ENCODE measurements at regions not wholly inside any gene's neighbourhood (a gene's known extent, or its start where the extent isn't known, plus 50 kb on each side); places are given as distances from the start of the nearest gene placed in this dataset.

- Mint-ChIP-seq H3K27me3 (no peaks in the 10 kb centered on the region), H3K9me3 (no peaks in the 10 kb centered on the region), H3K4me3 (no peak overlapping the region), H3K36me3 (ENCODE audit: low read depth) (peaks cover 45% of the 10 kb centered on the region), H3K27ac (no peak overlapping the region), H3K4me1 (ENCODE audit: low read depth) (peaks cover 9% of the 10 kb centered on the region)
- intact Hi-C loops (cut with micrococcal nuclease): no loop called here
These were observed 158.7 kb downstream of the SIPA1L2 start for GRCh38 chr1:232471250-232471649.

GRCh38 chr1:232470711-232471110 is 159.2 kb downstream of the SIPA1L2 start:
- Mint-ChIP-seq H3K4me1 (ENCODE audit: low read depth) (peaks cover 9% of the 10 kb centered on the region), H3K27ac (no peak overlapping the region), H3K9me3 (no peaks in the 10 kb centered on the region), H3K27me3 (no peaks in the 10 kb centered on the region), H3K4me3 (no peak overlapping the region), H3K36me3 (ENCODE audit: low read depth) (peaks cover 47% of the 10 kb centered on the region)
- intact Hi-C loops (cut with micrococcal nuclease): no loop called here

- intact Hi-C loops (cut with micrococcal nuclease): no loop called here
- no peak overlapping the region for H3K27ac Mint-ChIP-seq
- peaks cover 65% of the 10 kb centered on the region for H3K36me3 Mint-ChIP-seq (ENCODE audit: low read depth)
- no peak overlapping the region for H3K4me3 Mint-ChIP-seq
- H3K27me3 Mint-ChIP-seq: no peaks in the 10 kb centered on the region
- H3K9me3 Mint-ChIP-seq: no peaks in the 10 kb centered on the region
- H3K4me1 Mint-ChIP-seq (ENCODE audit: low read depth): no peaks in the 10 kb centered on the region
These were observed 161.7 kb downstream of the SIPA1L2 start for GRCh38 chr1:232468249-232468648.

- no peaks in the 10 kb centered on the region for H3K9me3 Mint-ChIP-seq
- no peak overlapping the region for H3K4me3 Mint-ChIP-seq
- peaks cover 73% of the 10 kb centered on the region for H3K36me3 Mint-ChIP-seq (ENCODE audit: low read depth)
- intact Hi-C loops (cut with micrococcal nuclease): no loop called here
- H3K4me1 Mint-ChIP-seq (ENCODE audit: low read depth): no peaks in the 10 kb centered on the region
- H3K27ac Mint-ChIP-seq: no peak overlapping the region
- H3K27me3 Mint-ChIP-seq: no peaks in the 10 kb centered on the region
These were observed 162.7 kb downstream of the SIPA1L2 start for GRCh38 chr1:232467073-232467760.

- no peak overlapping the region for H3K4me3 Mint-ChIP-seq
- H3K27ac Mint-ChIP-seq: no peak overlapping the region
- H3K9me3 Mint-ChIP-seq: no peaks in the 10 kb centered on the region
- intact Hi-C loops (cut with micrococcal nuclease): no loop called here
- no peaks in the 10 kb centered on the region for H3K4me1 Mint-ChIP-seq (ENCODE audit: low read depth)
- H3K36me3 Mint-ChIP-seq (ENCODE audit: low read depth): peaks cover 77% of the 10 kb centered on the region
- H3K27me3 Mint-ChIP-seq: no peaks in the 10 kb centered on the region
These were observed 165.6 kb downstream of the SIPA1L2 start for GRCh38 chr1:232464325-232464724.

- Mint-ChIP-seq H3K27ac (no peak overlapping the region), H3K36me3 (ENCODE audit: low read depth) (peaks cover 73% of the 10 kb centered on the region), H3K27me3 (no peaks in the 10 kb centered on the region), H3K9me3 (no peaks in the 10 kb centered on the region), H3K4me1 (ENCODE audit: low read depth) (no peaks in the 10 kb centered on the region), H3K4me3 (no peak overlapping the region)
- intact Hi-C loops (cut with micrococcal nuclease): no loop called here
These were observed 166.7 kb downstream of the SIPA1L2 start for GRCh38 chr1:232463225-232463624.

- Mint-ChIP-seq H3K4me3 (no peak overlapping the region), H3K27ac (no peak overlapping the region), H3K4me1 (ENCODE audit: low read depth) (no peaks in the 10 kb centered on the region), H3K9me3 (no peaks in the 10 kb centered on the region), H3K36me3 (ENCODE audit: low read depth) (peaks cover 64% of the 10 kb centered on the region), H3K27me3 (no peaks in the 10 kb centered on the region)
- intact Hi-C loops (cut with micrococcal nuclease): no loop called here
These were observed 167.7 kb downstream of the SIPA1L2 start for GRCh38 chr1:232462213-232462612.

GRCh38 chr1:232459826-232460225 is 170.1 kb downstream of the SIPA1L2 start:
- no peak overlapping the region for H3K27ac Mint-ChIP-seq

GRCh38 chr1:232459087-232459486 is 170.8 kb downstream of the SIPA1L2 start:
- intact Hi-C loops (cut with micrococcal nuclease): no loop called here
- Mint-ChIP-seq H3K4me1 (ENCODE audit: low read depth) (peaks cover 11% of the 10 kb centered on the region), H3K4me3 (no peak overlapping the region), H3K27me3 (no peaks in the 10 kb centered on the region), H3K36me3 (ENCODE audit: low read depth) (peaks cover 45% of the 10 kb centered on the region), H3K27ac (no peak overlapping the region), H3K9me3 (no peaks in the 10 kb centered on the region)

More at GRCh38 chr1:232459826-232460225, 170.1 kb downstream of the SIPA1L2 start:
- H3K9me3 Mint-ChIP-seq: no peaks in the 10 kb centered on the region
- no peak overlapping the region for H3K4me3 Mint-ChIP-seq
- intact Hi-C loops (cut with micrococcal nuclease): no loop called here
- H3K27me3 Mint-ChIP-seq: no peaks in the 10 kb centered on the region
- peaks cover 52% of the 10 kb centered on the region for H3K36me3 Mint-ChIP-seq (ENCODE audit: low read depth)
- H3K4me1 Mint-ChIP-seq (ENCODE audit: low read depth): peaks cover 7% of the 10 kb centered on the region

GRCh38 chr1:232457595-232457994 is 172.3 kb downstream of the SIPA1L2 start:
- H3K9me3 Mint-ChIP-seq: no peaks in the 10 kb centered on the region
- H3K4me3 Mint-ChIP-seq: no peak overlapping the region
- peaks cover 36% of the 10 kb centered on the region for H3K36me3 Mint-ChIP-seq (ENCODE audit: low read depth)
- H3K4me1 Mint-ChIP-seq (ENCODE audit: low read depth): peaks cover 19% of the 10 kb centered on the region
- H3K27me3 Mint-ChIP-seq: no peaks in the 10 kb centered on the region
- intact Hi-C loops (cut with micrococcal nuclease): no loop called here
- H3K27ac Mint-ChIP-seq: no peak overlapping the region

GRCh38 chr1:232456714-232457113 is 173.2 kb downstream of the SIPA1L2 start:
- Mint-ChIP-seq H3K27ac (no peak overlapping the region), H3K27me3 (no peaks in the 10 kb centered on the region), H3K4me1 (ENCODE audit: low read depth) (peaks cover 28% of the 10 kb centered on the region), H3K9me3 (no peaks in the 10 kb centered on the region), H3K36me3 (ENCODE audit: low read depth) (peaks cover 34% of the 10 kb centered on the region), H3K4me3 (no peak overlapping the region)
- intact Hi-C loops (cut with micrococcal nuclease): no loop called here

- Mint-ChIP-seq H3K9me3 (no peaks in the 10 kb centered on the region), H3K36me3 (ENCODE audit: low read depth) (peaks cover 15% of the 10 kb centered on the region), H3K4me1 (ENCODE audit: low read depth) (peaks cover 31% of the 10 kb centered on the region), H3K4me3 (no peak overlapping the region), H3K27me3 (no peaks in the 10 kb centered on the region), H3K27ac (no peak overlapping the region)
- intact Hi-C loops (cut with micrococcal nuclease): loop anchor here (5.0 kb wide), 1 partner anchor 173 kb away; no protein-coding TSS in a partner anchor
These were observed 175.6 kb downstream of the SIPA1L2 start for GRCh38 chr1:232454227-232454886.

- H3K4me1 Mint-ChIP-seq (ENCODE audit: low read depth): peaks cover 39% of the 10 kb centered on the region
- peaks cover 10% of the 10 kb centered on the region for H3K36me3 Mint-ChIP-seq (ENCODE audit: low read depth)
- no peak overlapping the region for H3K4me3 Mint-ChIP-seq
- H3K27me3 Mint-ChIP-seq: no peaks in the 10 kb centered on the region
- intact Hi-C loops (cut with micrococcal nuclease): loop anchor here (5.0 kb wide), 1 partner anchor 174 kb away; no protein-coding TSS in a partner anchor
- no peak overlapping the region for H3K27ac Mint-ChIP-seq
- H3K9me3 Mint-ChIP-seq: no peaks in the 10 kb centered on the region
These were observed 177.0 kb downstream of the SIPA1L2 start for GRCh38 chr1:232452736-232453440.

GRCh38 chr1:232452117-232452516 is 177.8 kb downstream of the SIPA1L2 start:
- peaks cover 39% of the 10 kb centered on the region for H3K4me1 Mint-ChIP-seq (ENCODE audit: low read depth)
- H3K9me3 Mint-ChIP-seq: no peaks in the 10 kb centered on the region
- intact Hi-C loops (cut with micrococcal nuclease): loop anchor here (5.0 kb wide), 1 partner anchor 175 kb away; no protein-coding TSS in a partner anchor
- H3K4me3 Mint-ChIP-seq: no peak overlapping the region
- H3K27ac Mint-ChIP-seq: no peak overlapping the region
- peaks cover 10% of the 10 kb centered on the region for H3K36me3 Mint-ChIP-seq (ENCODE audit: low read depth)
- no peaks in the 10 kb centered on the region for H3K27me3 Mint-ChIP-seq
